SK-N-SH treated with all-trans-retinoic acid at 6 μM for 48 hours (cell line): ENCODE measurements at regions not wholly inside any gene's neighbourhood (a gene's known extent, or its start where the extent isn't known, plus 50 kb on each side); places are given as distances from the start of the nearest gene placed in this dataset.

Source experiments
- ATAC-seq: fragments of 200-7000 bp; cut with Tn5 transposase; 3 replicates; pipeline ENCODE4 v1.9.1; 2020; ENCODE audit warnings: mild to moderate bottlenecking, moderate library complexity
- BACH2 ChIP-seq: fragments of 250-450 bp; sonication (Bioruptor Pico); IDR thresholded peaks from 2 replicates; pipeline ENCODE4 v1.9.0; 2021; ENCODE audit warnings: mild to moderate bottlenecking, borderline replicate concordance
- CSDC2 ChIP-seq: fragments of 250-450 bp; sonication (Bioruptor Pico); IDR thresholded peaks from 2 replicates; pipeline ENCODE4 v1.5.0; 2020; ENCODE audit warnings: mild to moderate bottlenecking, moderate library complexity
- ESRRG ChIP-seq: fragments of 250-450 bp; sonication (Bioruptor Pico); IDR thresholded peaks from 2 replicates; pipeline ENCODE4 v1.6.1; 2021; ENCODE audit warnings: mild to moderate bottlenecking
- GLIS3 ChIP-seq: fragments of 250-450 bp; sonication (Bioruptor Pico); IDR thresholded peaks from 2 replicates; pipeline ENCODE4 v1.5.0; 2020; ENCODE audit warnings: mild to moderate bottlenecking, moderate library complexity
- ISL1 ChIP-seq: fragments of 250-450 bp; sonication (Bioruptor Pico); IDR thresholded peaks from 2 replicates; pipeline ENCODE4 v2.1.2; 2022; ENCODE audit warnings: mild to moderate bottlenecking, moderate library complexity
- OSR1 ChIP-seq: fragments of 250-450 bp; sonication (Bioruptor Pico); IDR thresholded peaks from 2 replicates; pipeline ENCODE4 v1.8.0; 2022; ENCODE audit warnings: moderate library complexity, mild to moderate bottlenecking, inconsistent platforms
- PPARA ChIP-seq: fragments of 250-450 bp; sonication (Bioruptor Pico); IDR thresholded peaks from 2 replicates; pipeline ENCODE4 v1.5.0; 2020; ENCODE audit warnings: mild to moderate bottlenecking, borderline replicate concordance
- RARB ChIP-seq: fragments of 250-450 bp; sonication (Bioruptor Pico); IDR thresholded peaks from 2 replicates; pipeline ENCODE4 v1.8.0; 2021; ENCODE audit warnings: mild to moderate bottlenecking, moderate library complexity
- SNAI2 ChIP-seq: fragments of 250-450 bp; sonication (Bioruptor Pico); IDR thresholded peaks from 2 replicates; pipeline ENCODE4 v1.5.0; 2020; ENCODE audit warnings: mild to moderate bottlenecking, moderate library complexity
- TCF4 ChIP-seq: fragments of 250-450 bp; sonication (Bioruptor Pico); IDR thresholded peaks from 2 replicates; pipeline ENCODE4 v1.8.0; 2021; ENCODE audit warnings: mild to moderate bottlenecking, moderate library complexity, borderline replicate concordance
- TOX ChIP-seq: fragments of 250-450 bp; sonication (Bioruptor Pico); IDR thresholded peaks from 2 replicates; pipeline ENCODE4 v1.8.0; 2021; ENCODE audit warnings: mild to moderate bottlenecking, moderate library complexity, borderline replicate concordance
- ZC3H10 ChIP-seq: fragments of 250-450 bp; sonication (Bioruptor Pico); IDR thresholded peaks from 2 replicates; pipeline ENCODE4 v1.5.1; 2021; ENCODE audit warnings: mild to moderate bottlenecking, moderate library complexity
- ZFP3 ChIP-seq: fragments of 250-450 bp; sonication (Bioruptor Pico); IDR thresholded peaks from 2 replicates; pipeline ENCODE4 v1.5.0; 2020; ENCODE audit warnings: mild to moderate bottlenecking, moderate library complexity
- ZFP30 ChIP-seq: fragments of 450-650 bp; formaldehyde crosslinking; IDR thresholded peaks from 2 replicates; pipeline ENCODE4 v1.5.0; 2022; ENCODE audit warnings: mild to moderate bottlenecking, moderate library complexity
- ZNF70 ChIP-seq: fragments of 450-650 bp; formaldehyde crosslinking; IDR thresholded peaks from 2 replicates; pipeline ENCODE4 v1.5.0; 2020; ENCODE audit warnings: mild to moderate bottlenecking, moderate library complexity
- ZNF8 ChIP-seq: fragments of 450-650 bp; formaldehyde crosslinking; IDR thresholded peaks from 2 replicates; pipeline ENCODE4 v1.5.0; 2020; ENCODE audit warnings: mild to moderate bottlenecking, moderate library complexity
- TF ChIP-seq, protein P1 (sequence below): fragments of 250-450 bp; sonication (Bioruptor Pico); IDR thresholded peaks from 2 replicates; pipeline ENCODE4 v1.8.0; 2020; ENCODE audit warnings: mild to moderate bottlenecking, moderate library complexity, borderline replicate concordance
- TF ChIP-seq, protein P2 (sequence below): fragments of 250-450 bp; sonication (Bioruptor Pico); IDR thresholded peaks from 2 replicates; pipeline ENCODE4 v1.5.0; 2020; ENCODE audit warnings: mild to moderate bottlenecking, moderate library complexity
- TF ChIP-seq, protein P3 (sequence below): fragments of 250-450 bp; sonication (Bioruptor Pico); IDR thresholded peaks from 2 replicates; pipeline ENCODE4 v1.8.0; 2021; ENCODE audit warnings: low read depth, mild to moderate bottlenecking, moderate library complexity, borderline replicate concordance
- TF ChIP-seq, protein P4 (sequence below): fragments of 250-450 bp; sonication (Bioruptor Pico); IDR thresholded peaks from 2 replicates; pipeline ENCODE4 v1.5.1; 2021; ENCODE audit warnings: mild to moderate bottlenecking, moderate library complexity

DNA sequence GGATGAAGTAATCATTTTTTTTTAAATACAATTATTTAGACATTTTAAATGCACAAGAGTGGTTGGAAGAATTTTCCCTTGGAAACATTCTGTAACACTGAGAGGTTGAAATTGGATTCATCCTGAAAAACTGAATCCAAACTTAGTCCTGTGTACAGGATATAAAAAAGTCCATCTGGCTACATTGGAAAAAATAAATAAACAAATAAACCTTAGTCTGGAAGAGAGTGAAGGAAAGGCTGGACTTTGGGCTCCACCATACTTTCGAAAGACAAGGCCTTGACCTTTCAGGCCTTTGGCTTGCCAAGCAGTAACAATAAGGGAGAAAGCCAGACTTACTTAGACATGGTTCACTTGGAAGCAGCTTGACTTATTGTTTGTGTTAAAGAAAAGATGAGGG is 664.3 kb downstream of the TENT5A start:
- no peak for ATAC-seq
- TF ChIP-seq ZFP30 (CRISPR knock-in tag) (no peak), ZC3H10 (CRISPR knock-in tag) (no peak), OSR1 (CRISPR knock-in tag) (no peak), GLIS3 (no peak), BACH2 (no peak), RARB (CRISPR knock-in tag) (no peak), ZNF70 (no peak), CSDC2 (no peak), TCF4 (CRISPR knock-in tag) (no peak), ZNF8 (CRISPR knock-in tag) (no peak)
- TF ChIP-seq, protein P1, sequence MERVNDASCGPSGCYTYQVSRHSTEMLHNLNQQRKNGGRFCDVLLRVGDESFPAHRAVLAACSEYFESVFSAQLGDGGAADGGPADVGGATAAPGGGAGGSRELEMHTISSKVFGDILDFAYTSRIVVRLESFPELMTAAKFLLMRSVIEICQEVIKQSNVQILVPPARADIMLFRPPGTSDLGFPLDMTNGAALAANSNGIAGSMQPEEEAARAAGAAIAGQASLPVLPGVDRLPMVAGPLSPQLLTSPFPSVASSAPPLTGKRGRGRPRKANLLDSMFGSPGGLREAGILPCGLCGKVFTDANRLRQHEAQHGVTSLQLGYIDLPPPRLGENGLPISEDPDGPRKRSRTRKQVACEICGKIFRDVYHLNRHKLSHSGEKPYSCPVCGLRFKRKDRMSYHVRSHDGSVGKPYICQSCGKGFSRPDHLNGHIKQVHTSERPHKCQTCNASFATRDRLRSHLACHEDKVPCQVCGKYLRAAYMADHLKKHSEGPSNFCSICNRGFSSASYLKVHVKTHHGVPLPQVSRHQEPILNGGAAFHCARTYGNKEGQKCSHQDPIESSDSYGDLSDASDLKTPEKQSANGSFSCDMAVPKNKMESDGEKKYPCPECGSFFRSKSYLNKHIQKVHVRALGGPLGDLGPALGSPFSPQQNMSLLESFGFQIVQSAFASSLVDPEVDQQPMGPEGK (CRISPR knock-in tag), result no peak
- TF ChIP-seq, all 23 proteins: peak for 0

DNA sequence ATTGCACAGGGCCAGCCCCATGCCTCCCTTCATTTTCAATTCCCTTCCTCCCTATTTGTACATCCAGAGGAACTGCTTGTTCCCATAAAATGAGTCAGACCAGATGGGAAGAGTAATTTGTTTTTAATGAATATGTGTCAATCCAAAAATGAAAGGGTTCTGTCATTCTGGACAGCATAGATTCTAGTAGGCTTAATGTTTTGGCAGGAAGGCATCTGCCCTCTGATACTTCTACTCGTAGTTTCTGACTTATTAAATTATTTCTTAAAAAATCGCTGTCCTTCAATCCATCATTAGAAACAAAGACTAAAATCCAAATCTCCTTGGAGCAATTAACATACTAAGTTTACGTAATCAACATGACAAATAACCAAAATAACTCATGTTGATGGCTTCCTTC is 665.5 kb downstream of the TENT5A start:
- no peak for ATAC-seq
- TF ChIP-seq, protein P2, sequence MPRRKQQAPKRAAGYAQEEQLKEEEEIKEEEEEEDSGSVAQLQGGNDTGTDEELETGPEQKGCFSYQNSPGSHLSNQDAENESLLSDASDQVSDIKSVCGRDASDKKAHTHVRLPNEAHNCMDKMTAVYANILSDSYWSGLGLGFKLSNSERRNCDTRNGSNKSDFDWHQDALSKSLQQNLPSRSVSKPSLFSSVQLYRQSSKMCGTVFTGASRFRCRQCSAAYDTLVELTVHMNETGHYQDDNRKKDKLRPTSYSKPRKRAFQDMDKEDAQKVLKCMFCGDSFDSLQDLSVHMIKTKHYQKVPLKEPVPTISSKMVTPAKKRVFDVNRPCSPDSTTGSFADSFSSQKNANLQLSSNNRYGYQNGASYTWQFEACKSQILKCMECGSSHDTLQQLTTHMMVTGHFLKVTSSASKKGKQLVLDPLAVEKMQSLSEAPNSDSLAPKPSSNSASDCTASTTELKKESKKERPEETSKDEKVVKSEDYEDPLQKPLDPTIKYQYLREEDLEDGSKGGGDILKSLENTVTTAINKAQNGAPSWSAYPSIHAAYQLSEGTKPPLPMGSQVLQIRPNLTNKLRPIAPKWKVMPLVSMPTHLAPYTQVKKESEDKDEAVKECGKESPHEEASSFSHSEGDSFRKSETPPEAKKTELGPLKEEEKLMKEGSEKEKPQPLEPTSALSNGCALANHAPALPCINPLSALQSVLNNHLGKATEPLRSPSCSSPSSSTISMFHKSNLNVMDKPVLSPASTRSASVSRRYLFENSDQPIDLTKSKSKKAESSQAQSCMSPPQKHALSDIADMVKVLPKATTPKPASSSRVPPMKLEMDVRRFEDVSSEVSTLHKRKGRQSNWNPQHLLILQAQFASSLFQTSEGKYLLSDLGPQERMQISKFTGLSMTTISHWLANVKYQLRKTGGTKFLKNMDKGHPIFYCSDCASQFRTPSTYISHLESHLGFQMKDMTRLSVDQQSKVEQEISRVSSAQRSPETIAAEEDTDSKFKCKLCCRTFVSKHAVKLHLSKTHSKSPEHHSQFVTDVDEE, result no peak
- TF ChIP-seq ESRRG (CRISPR knock-in tag) (no peak), ISL1 (CRISPR knock-in tag) (peak; percentile 70)

DNA sequence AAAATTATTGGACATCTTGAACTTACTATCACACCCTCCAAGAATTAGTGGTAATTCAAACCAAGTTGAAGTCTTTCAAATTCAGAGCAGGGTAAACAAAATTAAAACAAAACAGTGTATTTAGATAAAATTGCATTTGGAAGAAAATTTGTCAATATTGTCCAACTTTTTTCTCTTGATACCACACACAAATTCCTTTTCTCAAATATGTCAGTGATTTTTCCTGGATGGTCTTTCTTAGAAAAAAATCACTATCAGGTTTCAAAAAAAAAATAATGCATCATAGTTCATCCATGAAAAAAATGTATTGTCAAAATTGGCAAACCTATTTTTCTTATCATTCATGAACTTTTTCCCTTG is 667.1 kb downstream of the TENT5A start:
- TF ChIP-seq GLIS3 (no peak), ISL1 (CRISPR knock-in tag) (no peak), TOX (no peak), ZFP30 (CRISPR knock-in tag) (no peak), RARB (CRISPR knock-in tag) (no peak), SNAI2 (CRISPR knock-in tag) (no peak), ZNF70 (no peak), CSDC2 (no peak), TCF4 (CRISPR knock-in tag) (no peak)
- TF ChIP-seq, protein P3, sequence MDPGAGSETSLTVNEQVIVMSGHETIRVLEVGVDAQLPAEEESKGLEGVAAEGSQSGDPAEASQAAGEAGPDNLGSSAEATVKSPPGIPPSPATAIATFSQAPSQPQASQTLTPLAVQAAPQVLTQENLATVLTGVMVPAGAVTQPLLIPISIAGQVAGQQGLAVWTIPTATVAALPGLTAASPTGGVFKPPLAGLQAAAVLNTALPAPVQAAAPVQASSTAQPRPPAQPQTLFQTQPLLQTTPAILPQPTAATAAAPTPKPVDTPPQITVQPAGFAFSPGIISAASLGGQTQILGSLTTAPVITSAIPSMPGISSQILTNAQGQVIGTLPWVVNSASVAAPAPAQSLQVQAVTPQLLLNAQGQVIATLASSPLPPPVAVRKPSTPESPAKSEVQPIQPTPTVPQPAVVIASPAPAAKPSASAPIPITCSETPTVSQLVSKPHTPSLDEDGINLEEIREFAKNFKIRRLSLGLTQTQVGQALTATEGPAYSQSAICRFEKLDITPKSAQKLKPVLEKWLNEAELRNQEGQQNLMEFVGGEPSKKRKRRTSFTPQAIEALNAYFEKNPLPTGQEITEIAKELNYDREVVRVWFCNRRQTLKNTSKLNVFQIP (CRISPR knock-in tag), result no peak
- no peak for ATAC-seq

DNA sequence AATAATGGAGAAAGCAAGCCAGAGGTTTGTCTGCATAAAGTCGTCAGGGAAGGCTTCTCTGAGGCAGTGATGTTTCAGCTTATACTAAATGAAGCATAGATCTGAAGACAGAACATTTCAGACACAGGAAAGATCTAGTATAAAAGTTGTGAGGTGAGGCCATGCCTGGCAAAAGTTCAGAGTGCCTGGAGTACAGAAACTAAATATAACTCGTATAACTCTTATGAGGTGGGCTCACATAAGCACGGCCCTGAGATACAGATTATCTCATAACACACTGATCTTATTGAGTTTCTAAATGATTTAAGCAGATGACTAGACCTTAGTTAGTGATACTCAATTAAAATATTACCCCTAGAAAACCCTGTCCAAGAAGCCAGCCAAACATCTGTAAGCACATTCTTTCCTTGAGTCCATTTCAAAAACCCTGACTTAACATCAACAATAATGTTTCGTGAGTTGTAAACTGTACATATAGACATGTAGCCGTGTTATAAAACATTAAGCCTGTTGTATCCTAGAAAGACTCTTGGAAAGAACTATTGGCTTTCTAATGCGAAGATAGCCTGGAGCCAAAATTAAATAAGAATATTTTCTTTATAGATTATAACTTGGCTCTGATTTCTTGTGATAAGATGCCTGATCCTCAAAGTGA is 667.6 kb downstream of the TENT5A start:
- ATAC-seq, result no peak
- TF ChIP-seq CSDC2, result no peak
- TF ChIP-seq ESRRG (CRISPR knock-in tag), result no peak
- no peak for TF ChIP-seq ZFP3 (CRISPR knock-in tag)
- no peak for TF ChIP-seq GLIS3
- TF ChIP-seq TCF4 (CRISPR knock-in tag), result no peak
- TF ChIP-seq OSR1 (CRISPR knock-in tag), result no peak
- TF ChIP-seq, protein P2, result no peak
- TF ChIP-seq ZNF8 (CRISPR knock-in tag), result no peak
- no peak for TF ChIP-seq PPARA (CRISPR knock-in tag)
- TF ChIP-seq ZNF70, result no peak
- no peak for TF ChIP-seq TOX
- TF ChIP-seq, protein P4, sequence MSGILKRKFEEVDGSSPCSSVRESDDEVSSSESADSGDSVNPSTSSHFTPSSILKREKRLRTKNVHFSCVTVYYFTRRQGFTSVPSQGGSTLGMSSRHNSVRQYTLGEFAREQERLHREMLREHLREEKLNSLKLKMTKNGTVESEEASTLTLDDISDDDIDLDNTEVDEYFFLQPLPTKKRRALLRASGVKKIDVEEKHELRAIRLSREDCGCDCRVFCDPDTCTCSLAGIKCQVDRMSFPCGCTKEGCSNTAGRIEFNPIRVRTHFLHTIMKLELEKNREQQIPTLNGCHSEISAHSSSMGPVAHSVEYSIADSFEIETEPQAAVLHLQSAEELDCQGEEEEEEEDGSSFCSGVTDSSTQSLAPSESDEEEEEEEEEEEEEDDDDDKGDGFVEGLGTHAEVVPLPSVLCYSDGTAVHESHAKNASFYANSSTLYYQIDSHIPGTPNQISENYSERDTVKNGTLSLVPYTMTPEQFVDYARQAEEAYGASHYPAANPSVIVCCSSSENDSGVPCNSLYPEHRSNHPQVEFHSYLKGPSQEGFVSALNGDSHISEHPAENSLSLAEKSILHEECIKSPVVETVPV, result no peak
